C4-2B (cell line): ENCODE measurements at regions not wholly inside any gene's neighbourhood (a gene's known extent, or its start where the extent isn't known, plus 50 kb on each side); places are given as distances from the start of the nearest gene placed in this dataset.

ENCODE experiments used
- H3K27ac ChIP-seq: fragments of 450-650 bp; 2 replicates; pipeline ENCODE4 v1.5.1; 2017
- CTCF ChIP-seq: fragments of 450-650 bp; conservative IDR thresholded peaks from 2 replicates; pipeline ENCODE4 v1.5.1; 2017; ENCODE audit warnings: mild to moderate bottlenecking
- ZFX ChIP-seq: fragments of 450-650 bp; IDR thresholded peaks from 2 replicates; pipeline ENCODE4 v1.6.1; 2017

- TF ChIP-seq ZFX (no peak), CTCF (no peak)
- no peak overlapping the region for H3K27ac ChIP-seq
These were observed 349.4 kb upstream of the DCBLD2 start for GRCh38 chr3:99250821-99251355.

GRCh38 chr3:99250272-99250671, 348.8 kb upstream of the DCBLD2 start:
- no peak for TF ChIP-seq CTCF
- TF ChIP-seq ZFX = no peak
- no peak overlapping the region for H3K27ac ChIP-seq

- TF ChIP-seq ZFX (no peak), CTCF (no peak)
These were observed 348.1 kb upstream of the DCBLD2 start for GRCh38 chr3:99249627-99250026.

GRCh38 chr3:99248913-99249312, 347.4 kb upstream of the DCBLD2 start:
- no peak for TF ChIP-seq ZFX
- TF ChIP-seq CTCF = no peak
- H3K27ac ChIP-seq = no peak overlapping the region

More at GRCh38 chr3:99249627-99250026, 348.1 kb upstream of the DCBLD2 start:
- H3K27ac ChIP-seq = no peak overlapping the region

GRCh38 chr3:99248130-99248529, 346.6 kb upstream of the DCBLD2 start:
- no peak overlapping the region for H3K27ac ChIP-seq
- TF ChIP-seq CTCF (no peak), ZFX (no peak)

GRCh38 chr3:99246010-99246654, 344.6 kb upstream of the DCBLD2 start:
- TF ChIP-seq ZFX = no peak
- H3K27ac ChIP-seq = no peak overlapping the region

GRCh38 chr3:99242271-99242670, 340.8 kb upstream of the DCBLD2 start:
- TF ChIP-seq CTCF = no peak
- TF ChIP-seq ZFX = no peak
- no peak overlapping the region for H3K27ac ChIP-seq

GRCh38 chr3:99240700-99241099, 339.2 kb upstream of the DCBLD2 start:
- TF ChIP-seq ZFX = no peak
- no peak for TF ChIP-seq CTCF

More at GRCh38 chr3:99240700-99241099, 339.2 kb upstream of the DCBLD2 start:
- no peak overlapping the region for H3K27ac ChIP-seq
